ENCODE measurements at regions not wholly inside any gene's neighbourhood (a gene's known extent, or its start where the extent isn't known, plus 50 kb on each side); places are given as distances from the start of the nearest gene placed in this dataset.

DNA sequence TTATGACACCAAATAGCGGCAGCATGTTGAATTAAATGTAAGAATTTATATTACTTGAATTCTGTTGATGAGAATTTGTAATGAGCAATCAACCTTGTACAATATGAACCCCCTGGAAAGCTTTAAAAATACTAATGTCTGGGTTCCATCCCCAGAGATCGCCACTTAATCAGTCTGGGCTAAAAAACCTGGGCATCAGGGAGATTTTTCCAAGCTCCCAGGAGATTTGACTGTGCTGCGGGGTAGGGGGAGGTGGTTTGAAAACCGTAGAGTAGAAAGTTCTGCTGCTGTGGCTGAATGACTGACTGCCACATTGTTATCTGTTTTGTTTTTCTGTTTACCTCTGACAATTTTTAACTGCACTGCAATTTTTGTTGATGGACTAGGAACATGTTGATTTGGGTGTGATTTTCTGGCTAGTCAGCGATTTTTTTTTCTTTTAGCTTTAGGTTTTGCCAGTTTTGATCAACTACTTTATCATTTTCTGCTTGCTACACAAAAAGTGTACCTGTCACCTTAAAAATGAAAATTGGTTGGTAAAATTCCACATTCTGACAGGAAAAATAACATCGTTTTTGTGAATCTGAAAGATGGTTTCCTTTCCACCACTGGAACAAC, 79.3 kb downstream of the PCTP start:
- no peak for DNase-seq (ENCODE audit: low read depth, low spot score)
- no peak for TF ChIP-seq FOXP2 (optimal IDR thresholded peaks at IDR 0.05; ENCODE audit: control extremely low read depth, extremely low read length, insufficient read depth)
- TF ChIP-seq EZH2 (IDR thresholded peaks at IDR 0.05) = no peak
- TF ChIP-seq POLR2AphosphoS5 (IDR thresholded peaks at IDR 0.05; ENCODE audit: borderline replicate concordance, low read depth, low read length) = no peak
- no peak overlapping the region for H3K9ac ChIP-seq (ENCODE audit: insufficient read length)
- H3K9me3 ChIP-seq (ENCODE audit: low read depth, low read length) = no peaks in the 10 kb centered on the region
- H3K36me3 ChIP-seq (ENCODE audit: insufficient read depth, low read length) = no peaks in the 10 kb centered on the region
- no peak overlapping the region for H3K27ac ChIP-seq
- no peak overlapping the region for H3K4me3 ChIP-seq

DNA sequence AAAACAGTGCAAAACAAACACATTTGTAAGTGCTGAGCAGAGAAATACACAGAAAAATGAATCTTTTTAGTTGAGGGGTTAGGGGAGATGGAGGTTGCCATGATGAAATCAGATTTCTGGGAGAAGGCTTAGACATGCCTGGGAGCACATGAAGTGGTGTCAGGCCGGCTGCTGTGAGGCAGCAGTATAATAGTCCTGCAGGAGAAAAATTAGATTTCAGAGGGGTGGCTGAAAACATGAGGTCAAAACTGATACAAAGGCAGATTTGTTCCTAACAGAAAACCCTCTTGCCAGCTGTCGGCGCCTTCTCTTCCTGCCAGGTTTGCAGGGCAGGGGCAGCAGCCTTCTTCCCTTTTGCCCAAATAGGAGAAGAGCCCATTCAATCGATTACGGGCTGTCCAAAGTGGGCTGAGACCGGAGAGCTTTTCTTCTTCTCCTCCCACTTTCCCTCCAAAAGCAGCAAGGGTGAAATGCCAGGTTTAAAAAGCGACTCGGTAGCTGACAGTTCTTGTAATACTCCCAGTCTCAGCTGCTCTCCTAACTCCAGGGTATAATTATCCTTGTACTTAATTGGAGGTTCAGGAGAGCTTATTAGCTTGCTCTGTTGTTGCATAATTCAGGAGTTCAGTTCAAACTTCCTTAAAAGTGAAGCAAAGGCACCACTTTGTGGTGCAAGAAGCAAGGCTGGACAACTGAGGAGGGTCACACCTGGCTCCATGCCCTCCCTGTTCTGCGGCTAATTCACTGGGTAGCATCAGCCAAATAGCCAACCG, 80.0 kb downstream of the PCTP start:
- no peak for DNase-seq (ENCODE audit: low read depth, low spot score)
- H3K4me3 ChIP-seq = no peak overlapping the region
- H3K27ac ChIP-seq = no peak overlapping the region
- no peaks in the 10 kb centered on the region for H3K9me3 ChIP-seq (ENCODE audit: low read depth, low read length)
- no peak overlapping the region for H3K9ac ChIP-seq (ENCODE audit: insufficient read length)
- no peaks in the 10 kb centered on the region for H3K36me3 ChIP-seq (ENCODE audit: insufficient read depth, low read length)
- TF ChIP-seq EZH2 (IDR thresholded peaks at IDR 0.05) (no peak), POLR2AphosphoS5 (IDR thresholded peaks at IDR 0.05; ENCODE audit: borderline replicate concordance, low read depth, low read length) (no peak), FOXP2 (optimal IDR thresholded peaks at IDR 0.05; ENCODE audit: control extremely low read depth, extremely low read length, insufficient read depth) (no peak)

DNA sequence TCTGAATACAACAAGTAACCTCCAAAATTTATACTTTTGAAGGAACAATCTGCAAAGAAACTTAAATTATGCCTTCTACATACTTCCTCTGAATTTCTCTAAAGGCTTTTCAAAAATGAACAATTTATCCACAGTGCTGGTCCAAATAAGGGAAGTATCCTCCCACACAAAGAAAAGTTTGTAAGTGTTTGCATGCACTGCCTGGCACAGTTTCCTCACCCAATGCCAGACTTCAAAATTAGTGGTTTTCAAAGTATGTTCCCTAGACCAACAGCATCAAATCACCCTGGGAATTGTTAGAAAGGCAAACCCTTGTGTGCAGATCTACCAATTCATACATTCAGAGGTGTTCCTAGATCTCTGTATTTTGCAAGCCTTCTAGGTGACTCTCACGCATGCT, 82.5 kb downstream of the PCTP start:
- DNase-seq (ENCODE audit: low read depth, low spot score) = no peak
- Histone ChIP-seq H3K9ac (ENCODE audit: insufficient read length) (no peak overlapping the region), H3K9me3 (ENCODE audit: low read depth, low read length) (no peaks in the 10 kb centered on the region), H3K4me3 (no peak overlapping the region), H3K27ac (no peak overlapping the region), H3K36me3 (ENCODE audit: insufficient read depth, low read length) (no peaks in the 10 kb centered on the region)
- no peak for TF ChIP-seq FOXP2 (optimal IDR thresholded peaks at IDR 0.05; ENCODE audit: control extremely low read depth, extremely low read length, insufficient read depth)

DNA sequence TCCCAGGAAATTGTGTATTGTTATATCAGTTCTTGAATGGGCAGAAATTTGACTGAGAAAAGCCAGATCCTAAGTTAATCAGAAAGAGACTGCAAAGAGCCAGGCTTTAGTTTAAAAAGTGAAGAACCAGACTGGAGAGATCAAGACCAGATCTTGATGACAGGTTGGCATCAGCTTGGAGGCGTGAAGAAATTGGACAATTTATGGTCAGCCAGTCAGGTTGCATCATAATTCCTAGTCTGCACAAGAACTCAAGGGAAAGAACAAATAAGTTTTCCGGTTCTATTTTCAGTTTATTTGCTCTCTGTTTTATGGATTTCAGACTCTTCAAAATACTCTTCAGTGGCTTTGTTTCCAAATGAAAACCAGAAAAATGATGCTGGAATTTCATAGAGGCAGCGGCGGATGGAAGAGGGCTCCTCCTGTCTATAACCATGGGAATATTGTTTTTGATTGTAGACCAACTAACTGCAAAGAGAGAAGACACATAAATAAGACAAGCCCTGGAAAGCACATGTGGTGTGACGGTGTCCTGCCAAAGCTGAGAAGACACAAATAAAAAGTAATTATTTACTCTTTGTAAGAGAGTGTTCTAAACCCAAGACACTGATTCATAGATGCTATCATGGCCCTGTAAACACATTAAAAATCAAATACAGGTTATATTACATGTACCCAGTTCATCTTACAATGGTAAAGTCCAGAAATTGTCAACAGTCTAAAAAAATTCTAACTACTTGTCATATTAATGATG, 91.7 kb downstream of the PCTP start:
- Histone ChIP-seq H3K4me3 (no peak overlapping the region), H3K9me3 (ENCODE audit: low read depth, low read length) (no peaks in the 10 kb centered on the region), H3K27ac (no peak overlapping the region), H3K36me3 (ENCODE audit: insufficient read depth, low read length) (no peaks in the 10 kb centered on the region), H3K9ac (ENCODE audit: insufficient read length) (no peak overlapping the region)
- no peak for DNase-seq (ENCODE audit: low read depth, low spot score)
- TF ChIP-seq POLR2AphosphoS5 (IDR thresholded peaks at IDR 0.05; ENCODE audit: borderline replicate concordance, low read depth, low read length) = no peak
- no peak for TF ChIP-seq EZH2 (IDR thresholded peaks at IDR 0.05)
- no peak for TF ChIP-seq FOXP2 (optimal IDR thresholded peaks at IDR 0.05; ENCODE audit: control extremely low read depth, extremely low read length, insufficient read depth)

DNA sequence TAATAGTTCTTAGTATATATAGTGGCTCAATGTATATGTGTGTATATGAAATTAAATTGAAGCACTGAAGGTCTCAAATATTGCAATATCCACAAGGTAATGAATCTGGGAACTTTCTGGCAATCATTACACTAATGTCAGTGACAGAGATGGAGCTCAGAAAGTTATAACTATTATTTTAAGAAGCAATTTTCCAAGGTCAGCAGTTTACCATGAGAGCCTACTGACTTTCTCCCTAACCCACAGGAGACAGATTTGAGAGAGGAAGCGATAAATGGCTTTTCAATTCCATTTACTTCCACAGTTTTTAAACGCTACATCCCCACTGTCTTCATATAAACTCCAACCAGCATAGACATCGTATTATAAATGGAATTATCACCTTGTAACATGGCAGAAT, 92.9 kb downstream of the PCTP start:
- H3K4me3 ChIP-seq = no peak overlapping the region
- no peaks in the 10 kb centered on the region for H3K36me3 ChIP-seq (ENCODE audit: insufficient read depth, low read length)
- no peak for DNase-seq (ENCODE audit: low read depth, low spot score)
- no peaks in the 10 kb centered on the region for H3K9me3 ChIP-seq (ENCODE audit: low read depth, low read length)
- H3K9ac ChIP-seq (ENCODE audit: insufficient read length) = no peak overlapping the region
- no peak overlapping the region for H3K27ac ChIP-seq
- TF ChIP-seq EZH2 (IDR thresholded peaks at IDR 0.05) (no peak), FOXP2 (optimal IDR thresholded peaks at IDR 0.05; ENCODE audit: control extremely low read depth, extremely low read length, insufficient read depth) (no peak), POLR2AphosphoS5 (IDR thresholded peaks at IDR 0.05; ENCODE audit: borderline replicate concordance, low read depth, low read length) (no peak)

DNA sequence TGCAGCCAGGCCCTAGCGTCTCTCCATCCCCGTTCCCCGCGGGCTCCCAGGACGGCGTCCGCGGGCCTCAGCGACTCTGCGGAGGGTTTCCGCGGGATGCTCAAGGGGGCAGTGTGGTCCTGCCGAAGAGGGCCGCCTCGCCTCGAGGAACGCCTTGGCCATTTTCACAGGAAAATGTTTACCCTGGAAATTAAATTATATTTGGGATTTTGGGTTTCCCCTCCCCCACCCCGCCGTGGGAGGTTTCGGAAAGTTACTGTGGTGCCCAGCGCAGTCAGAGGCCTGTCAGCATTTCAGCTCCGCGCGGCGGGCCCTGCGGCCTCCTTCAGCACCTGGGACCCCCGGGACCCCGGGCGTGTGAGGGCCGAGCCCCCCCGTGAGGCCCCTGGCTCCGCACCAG, 94.5 kb downstream of the PCTP start:
- no peak overlapping the region for H3K4me3 ChIP-seq
- TF ChIP-seq FOXP2 (optimal IDR thresholded peaks at IDR 0.05; ENCODE audit: control extremely low read depth, extremely low read length, insufficient read depth) (no peak), POLR2AphosphoS5 (IDR thresholded peaks at IDR 0.05; ENCODE audit: borderline replicate concordance, low read depth, low read length) (no peak), EZH2 (IDR thresholded peaks at IDR 0.05) (no peak)
- no peaks in the 10 kb centered on the region for H3K36me3 ChIP-seq (ENCODE audit: insufficient read depth, low read length)
- DNase-seq (ENCODE audit: low read depth, low spot score) = no peak
- no peak overlapping the region for H3K9ac ChIP-seq (ENCODE audit: insufficient read length)
- no peak overlapping the region for H3K27ac ChIP-seq
- H3K9me3 ChIP-seq (ENCODE audit: low read depth, low read length) = no peaks in the 10 kb centered on the region

DNA sequence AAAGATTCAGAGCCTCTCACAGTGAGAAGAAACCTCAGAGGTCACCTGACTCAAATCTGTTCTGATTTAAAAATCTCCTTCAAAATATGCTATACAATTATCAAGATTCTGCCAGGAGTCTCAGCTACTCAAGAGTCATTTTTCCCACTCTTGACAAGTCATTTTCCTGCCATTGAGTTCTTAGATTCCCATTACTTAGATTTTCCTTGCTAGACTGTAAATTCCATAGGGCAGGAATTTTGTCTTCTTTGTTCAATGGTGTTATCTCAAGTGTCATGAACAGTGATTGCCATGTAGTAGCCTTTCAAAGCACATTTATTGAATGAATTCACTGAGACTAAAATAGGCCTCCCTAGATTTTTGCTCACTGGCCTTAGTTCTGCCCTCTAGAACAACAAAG, 95.9 kb downstream of the PCTP start:
- no peak overlapping the region for H3K9ac ChIP-seq (ENCODE audit: insufficient read length)
- no peak for TF ChIP-seq POLR2AphosphoS5 (IDR thresholded peaks at IDR 0.05; ENCODE audit: borderline replicate concordance, low read depth, low read length)
- TF ChIP-seq FOXP2 (optimal IDR thresholded peaks at IDR 0.05; ENCODE audit: control extremely low read depth, extremely low read length, insufficient read depth) = no peak
- TF ChIP-seq EZH2 (IDR thresholded peaks at IDR 0.05) = no peak
- no peak overlapping the region for H3K27ac ChIP-seq
- H3K36me3 ChIP-seq (ENCODE audit: insufficient read depth, low read length) = no peaks in the 10 kb centered on the region
- H3K4me3 ChIP-seq = no peak overlapping the region
- H3K9me3 ChIP-seq (ENCODE audit: low read depth, low read length) = no peaks in the 10 kb centered on the region
- DNase-seq (ENCODE audit: low read depth, low spot score) = no peak

DNA sequence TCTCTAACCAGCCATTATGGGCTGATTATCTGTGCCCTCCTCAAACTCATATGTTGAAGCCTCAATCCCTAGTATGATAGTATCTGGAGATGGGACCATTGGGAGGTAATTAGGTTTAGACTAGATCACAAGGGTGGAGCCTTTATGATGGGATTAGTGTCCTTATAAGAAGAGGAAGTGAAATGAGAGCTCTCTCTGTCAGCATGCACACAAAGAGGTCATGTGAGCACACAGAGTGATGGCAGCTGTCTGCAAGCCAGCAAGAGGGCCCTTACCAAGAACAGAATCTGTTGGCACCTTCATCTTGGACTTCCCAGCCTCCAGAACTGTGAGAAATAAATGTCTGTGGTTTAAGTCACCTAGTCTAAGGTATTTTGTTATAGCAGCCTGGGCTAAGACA, 101.9 kb downstream of the PCTP start:
- Histone ChIP-seq H3K27ac (no peak overlapping the region), H3K9ac (ENCODE audit: insufficient read length) (no peak overlapping the region), H3K36me3 (ENCODE audit: insufficient read depth, low read length) (no peaks in the 10 kb centered on the region), H3K4me3 (no peak overlapping the region), H3K9me3 (ENCODE audit: low read depth, low read length) (no peaks in the 10 kb centered on the region)
- no peak for DNase-seq (ENCODE audit: low read depth, low spot score)
- TF ChIP-seq EZH2 (IDR thresholded peaks at IDR 0.05) (no peak), FOXP2 (optimal IDR thresholded peaks at IDR 0.05; ENCODE audit: control extremely low read depth, extremely low read length, insufficient read depth) (no peak), POLR2AphosphoS5 (IDR thresholded peaks at IDR 0.05; ENCODE audit: borderline replicate concordance, low read depth, low read length) (no peak)
